ENCODE measurements at regions not wholly inside any gene's neighbourhood (a gene's known extent, or its start where the extent isn't known, plus 50 kb on each side); places are given as distances from the start of the nearest gene placed in this dataset.

- Mint-ChIP-seq H3K27me3 (ENCODE audit: unreplicated experiment) (peaks cover 4% of the 10 kb centered on the region), H3K9me3 (ENCODE audit: unreplicated experiment) (no peaks in the 10 kb centered on the region), H3K4me1 (ENCODE audit: unreplicated experiment) (peaks cover 2% of the 10 kb centered on the region), H3K36me3 (ENCODE audit: low read depth, unreplicated experiment) (no peaks in the 10 kb centered on the region), H3K27ac (ENCODE audit: unreplicated experiment) (no peak overlapping the region), H3K4me3 (ENCODE audit: unreplicated experiment) (no peak overlapping the region)
- TF ChIP-seq CTCF (IDR thresholded peaks at IDR 0.05; ENCODE audit: unreplicated experiment), result no peak
- no peak for DNase-seq (ENCODE audit: low spot score)
These were observed 133.2 kb upstream of the RFX3 start for GRCh38 chr9:3658964-3659363.

GRCh38 chr9:3656224-3656623 lies 130.4 kb upstream of the RFX3 start:
- Mint-ChIP-seq H3K9me3 (ENCODE audit: unreplicated experiment) (no peaks in the 10 kb centered on the region), H3K4me1 (ENCODE audit: unreplicated experiment) (no peaks in the 10 kb centered on the region), H3K4me3 (ENCODE audit: unreplicated experiment) (no peak overlapping the region), H3K27ac (ENCODE audit: unreplicated experiment) (no peak overlapping the region), H3K36me3 (ENCODE audit: low read depth, unreplicated experiment) (no peaks in the 10 kb centered on the region), H3K27me3 (ENCODE audit: unreplicated experiment) (peaks cover 4% of the 10 kb centered on the region)
- no peak for DNase-seq (ENCODE audit: low spot score)
- no peak for TF ChIP-seq CTCF (IDR thresholded peaks at IDR 0.05; ENCODE audit: unreplicated experiment)

GRCh38 chr9:3650994-3651622 lies 125.3 kb upstream of the RFX3 start:
- no peaks in the 10 kb centered on the region for H3K4me1 Mint-ChIP-seq (ENCODE audit: unreplicated experiment)
- no peak overlapping the region for H3K4me3 Mint-ChIP-seq (ENCODE audit: unreplicated experiment)
- DNase-seq (ENCODE audit: low spot score), result no peak
- H3K36me3 Mint-ChIP-seq (ENCODE audit: low read depth, unreplicated experiment), result no peaks in the 10 kb centered on the region
- TF ChIP-seq CTCF (IDR thresholded peaks at IDR 0.05; ENCODE audit: unreplicated experiment), result no peak
- H3K9me3 Mint-ChIP-seq (ENCODE audit: unreplicated experiment), result no peaks in the 10 kb centered on the region
- H3K27me3 Mint-ChIP-seq (ENCODE audit: unreplicated experiment), result peaks cover 4% of the 10 kb centered on the region
- no peak overlapping the region for H3K27ac Mint-ChIP-seq (ENCODE audit: unreplicated experiment)

GRCh38 chr9:3648722-3649246 lies 123.0 kb upstream of the RFX3 start:
- TF ChIP-seq CTCF (IDR thresholded peaks at IDR 0.05; ENCODE audit: unreplicated experiment), result no peak
- H3K36me3 Mint-ChIP-seq (ENCODE audit: low read depth, unreplicated experiment), result no peaks in the 10 kb centered on the region
- H3K9me3 Mint-ChIP-seq (ENCODE audit: unreplicated experiment), result no peaks in the 10 kb centered on the region
- H3K4me1 Mint-ChIP-seq (ENCODE audit: unreplicated experiment), result peaks cover 6% of the 10 kb centered on the region
- no peak overlapping the region for H3K4me3 Mint-ChIP-seq (ENCODE audit: unreplicated experiment)
- H3K27me3 Mint-ChIP-seq (ENCODE audit: unreplicated experiment), result peaks cover 3% of the 10 kb centered on the region
- no peak for DNase-seq (ENCODE audit: low spot score)
- H3K27ac Mint-ChIP-seq (ENCODE audit: unreplicated experiment), result no peak overlapping the region

- Mint-ChIP-seq H3K4me1 (ENCODE audit: unreplicated experiment) (peaks cover 6% of the 10 kb centered on the region), H3K36me3 (ENCODE audit: low read depth, unreplicated experiment) (no peaks in the 10 kb centered on the region), H3K4me3 (ENCODE audit: unreplicated experiment) (no peak overlapping the region), H3K27ac (ENCODE audit: unreplicated experiment) (no peak overlapping the region), H3K9me3 (ENCODE audit: unreplicated experiment) (no peaks in the 10 kb centered on the region), H3K27me3 (ENCODE audit: unreplicated experiment) (peaks cover 3% of the 10 kb centered on the region)
- DNase-seq (ENCODE audit: low spot score), result no peak
- TF ChIP-seq CTCF (IDR thresholded peaks at IDR 0.05; ENCODE audit: unreplicated experiment), result no peak
These were observed 122.5 kb upstream of the RFX3 start for GRCh38 chr9:3648266-3648665.

Data from endothelial cell (in vitro differentiated cells).